Fibroblast of skin of left quadriceps (primary cell): ENCODE measurements at regions not wholly inside any gene's neighbourhood (a gene's known extent, or its start where the extent isn't known, plus 50 kb on each side); places are given as distances from the start of the nearest gene placed in this dataset.
A peak's percentile ranks its signal among the peaks of the same experiment; 100 is the strongest.

Experiments
- DNase-seq, 2 experiments: peaks; one replicate each; pipeline ENCODE4 v3.0.0-alpha.2; 2013; ENCODE audit warnings: low read depth in 2 of 2

DNA sequence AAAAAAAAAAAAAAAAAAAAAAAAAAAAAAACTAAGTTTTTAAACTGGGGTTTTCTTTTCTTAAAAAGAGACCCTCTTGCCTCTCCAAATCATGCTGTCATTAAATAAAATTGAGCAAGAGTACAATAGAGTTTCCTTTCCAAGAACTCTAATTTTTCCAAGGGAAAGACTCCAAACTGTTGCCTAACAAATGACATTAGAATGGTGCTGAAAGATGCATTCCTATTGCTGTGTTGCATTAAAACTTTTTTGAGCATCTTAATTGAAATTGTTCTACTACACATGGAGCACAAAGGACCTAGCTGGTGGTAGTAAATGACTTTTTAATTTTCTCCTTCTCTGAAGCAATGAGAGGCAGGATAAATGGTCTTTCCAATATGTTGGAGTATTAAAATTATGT lies 469.1 kb upstream of the ARHGEF26 start:
- no peak for DNase-seq

- no peak for DNase-seq
These were observed 464.1 kb upstream of the ARHGEF26 start for GRCh38 chr3:153657046-153657445.

DNA sequence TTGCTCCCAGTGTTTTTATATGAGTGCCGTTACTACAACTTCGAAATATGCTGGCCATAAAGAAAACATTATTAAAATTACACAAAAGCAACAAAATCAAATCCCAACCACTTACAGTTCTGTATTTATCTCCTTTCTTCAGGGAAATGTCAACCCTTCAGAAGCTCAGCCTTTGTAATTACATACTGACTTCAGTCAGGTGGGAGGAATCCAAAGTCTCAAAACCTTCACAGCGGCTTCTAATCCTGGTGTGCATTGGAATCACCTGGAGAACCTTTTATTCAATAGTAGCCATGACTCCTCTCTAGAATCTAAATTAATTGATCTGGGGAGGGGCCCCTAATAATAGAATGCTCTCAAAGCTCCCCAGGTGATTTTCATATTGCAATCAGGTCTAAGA lies 463.7 kb upstream of the ARHGEF26 start:
- DNase-seq: no peak

DNA sequence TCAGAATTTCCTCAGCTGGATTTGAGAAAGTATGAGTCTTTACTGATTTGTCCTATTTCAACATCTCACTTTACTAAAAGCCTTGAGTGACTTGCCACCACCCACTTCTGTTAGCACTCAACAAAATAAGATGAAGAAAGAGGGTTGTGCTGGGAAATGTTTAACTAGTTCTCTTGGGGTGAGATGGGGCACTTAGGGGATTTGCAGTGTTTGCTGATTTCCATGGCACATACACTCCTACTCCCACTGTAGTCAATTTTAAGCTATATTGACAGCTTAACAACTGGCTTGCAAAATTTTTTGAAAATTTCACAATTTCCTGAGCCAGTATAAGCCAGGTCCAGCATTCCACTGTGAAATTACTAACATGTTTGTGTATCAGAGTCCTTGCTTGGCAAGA lies 463.1 kb upstream of the ARHGEF26 start:
- peak; percentile 22 to 26 for DNase-seq

DNA sequence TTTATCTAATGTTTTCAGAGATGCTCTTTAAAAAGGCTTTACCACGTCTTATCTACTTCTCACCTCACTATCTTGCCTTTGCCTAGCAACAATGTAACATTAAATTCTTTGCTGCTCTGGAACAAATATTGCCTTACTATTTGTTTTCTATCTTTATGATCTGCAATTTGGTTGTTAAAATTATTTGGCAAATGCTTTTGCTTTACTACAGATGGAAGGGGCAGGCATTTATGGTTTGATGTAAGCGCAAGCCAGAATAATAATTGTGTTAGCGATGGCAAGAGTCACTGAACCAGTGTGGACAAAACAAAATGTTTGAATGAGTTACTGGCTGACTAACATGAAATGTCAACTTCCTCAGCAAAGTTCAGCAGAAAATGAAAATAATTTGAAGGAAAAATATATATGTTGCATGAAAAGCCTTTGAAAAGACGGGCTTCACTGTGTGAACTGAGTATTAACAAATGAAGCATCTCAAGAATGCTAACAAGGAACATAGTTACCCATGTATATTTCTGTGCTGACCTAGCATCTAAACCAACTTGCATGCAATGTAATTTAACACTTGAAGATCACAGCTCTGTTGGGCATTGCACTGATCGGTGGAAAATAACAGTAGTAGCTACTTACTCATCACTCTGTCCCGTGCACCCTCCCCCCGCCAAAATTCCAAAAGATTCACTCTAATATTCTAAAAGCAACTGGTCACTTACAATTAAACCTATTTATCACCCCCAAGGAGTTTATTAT lies 454.0 kb upstream of the ARHGEF26 start:
- no peak for DNase-seq

- DNase-seq: no peak
These were observed 451.7 kb upstream of the ARHGEF26 start for GRCh38 chr3:153669527-153669926.

GRCh38 chr3:153670577-153670976 lies 450.6 kb upstream of the ARHGEF26 start:
- no peak for DNase-seq

- DNase-seq: no peak
These were observed 447.3 kb upstream of the ARHGEF26 start for GRCh38 chr3:153673853-153674252.

DNA sequence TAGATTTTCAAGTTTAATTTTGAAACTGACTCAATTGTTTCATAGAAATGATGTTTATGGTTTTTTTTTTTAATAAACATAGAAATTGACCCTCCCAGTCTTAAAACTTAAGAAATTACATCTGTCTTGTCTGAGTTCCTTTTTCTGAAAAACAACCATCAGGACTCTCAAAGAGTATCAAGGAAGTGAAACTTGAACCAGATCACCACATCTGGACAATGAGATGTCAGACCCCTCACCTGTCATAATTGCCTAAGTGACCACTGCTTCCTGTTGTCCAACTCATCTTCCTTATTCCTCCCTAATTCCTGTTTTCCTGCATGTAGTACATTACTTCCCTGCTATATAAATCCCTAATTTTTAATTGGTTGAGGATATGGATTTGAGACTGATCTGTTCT lies 441.5 kb upstream of the ARHGEF26 start:
- DNase-seq: no peak

DNA sequence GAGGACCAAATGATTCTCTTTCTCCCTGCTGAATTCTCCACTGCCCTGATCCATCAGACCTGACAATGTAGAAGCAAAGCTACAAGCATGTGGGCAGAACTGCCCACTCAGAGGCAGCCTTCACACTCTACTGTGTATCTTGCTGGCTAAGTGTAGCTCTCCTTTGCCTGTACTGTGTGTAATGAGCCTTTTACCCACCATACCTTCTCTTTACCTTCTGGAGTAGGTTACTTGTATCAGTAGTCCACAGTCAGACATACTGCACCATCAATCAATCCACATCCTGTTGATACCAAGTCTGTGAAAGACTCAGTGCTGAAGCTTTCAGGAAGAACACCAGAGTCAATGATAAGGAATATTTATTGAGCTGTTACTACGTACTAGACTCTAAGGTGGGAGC lies 440.7 kb upstream of the ARHGEF26 start:
- no peak for DNase-seq

GRCh38 chr3:153681057-153681456 lies 440.1 kb upstream of the ARHGEF26 start:
- no peak for DNase-seq

- no peak for DNase-seq
These were observed 432.7 kb upstream of the ARHGEF26 start for GRCh38 chr3:153688301-153689120.

DNA sequence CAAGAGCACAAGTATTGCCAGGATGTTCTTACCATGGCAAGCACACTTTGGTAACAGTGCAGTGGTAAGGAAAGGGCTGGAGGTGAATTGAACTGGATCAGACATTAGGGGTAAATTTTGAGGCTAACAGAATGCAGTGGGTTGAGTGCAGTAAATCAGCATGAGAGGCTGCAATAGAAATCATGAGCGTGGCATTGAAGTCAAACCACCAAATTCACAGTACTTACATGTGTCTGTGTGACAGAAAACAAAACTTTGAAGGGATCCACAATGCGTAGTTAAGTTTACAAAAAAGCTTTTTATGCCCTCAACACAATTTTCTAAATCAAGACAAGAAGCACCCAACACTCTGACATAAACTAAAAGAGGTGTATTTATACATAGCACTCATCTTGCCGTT lies 428.0 kb upstream of the ARHGEF26 start:
- no peak for DNase-seq

DNA sequence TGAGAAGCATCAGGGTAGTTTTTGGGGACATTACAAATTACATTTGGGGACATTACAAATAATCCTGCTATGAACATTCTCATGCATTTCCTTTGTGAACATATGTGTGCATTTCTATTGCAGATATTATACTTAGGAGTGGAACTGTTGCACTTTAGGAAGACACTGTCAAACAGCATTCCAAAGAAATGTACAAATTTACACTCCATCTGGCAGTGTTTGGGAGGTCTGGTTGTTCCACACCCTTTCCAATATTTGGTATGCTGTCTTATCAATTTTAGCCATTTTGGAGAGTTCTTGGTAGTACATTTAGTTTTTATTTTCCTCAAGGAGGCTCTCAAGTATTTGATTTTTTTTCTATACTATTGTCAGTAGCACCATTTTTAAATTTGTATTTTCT lies 419.1 kb upstream of the ARHGEF26 start:
- DNase-seq: no peak

- no peak for DNase-seq
These were observed 417.1 kb upstream of the ARHGEF26 start for GRCh38 chr3:153704115-153704514.

GRCh38 chr3:153706706-153707105 lies 414.5 kb upstream of the ARHGEF26 start:
- no peak for DNase-seq

DNA sequence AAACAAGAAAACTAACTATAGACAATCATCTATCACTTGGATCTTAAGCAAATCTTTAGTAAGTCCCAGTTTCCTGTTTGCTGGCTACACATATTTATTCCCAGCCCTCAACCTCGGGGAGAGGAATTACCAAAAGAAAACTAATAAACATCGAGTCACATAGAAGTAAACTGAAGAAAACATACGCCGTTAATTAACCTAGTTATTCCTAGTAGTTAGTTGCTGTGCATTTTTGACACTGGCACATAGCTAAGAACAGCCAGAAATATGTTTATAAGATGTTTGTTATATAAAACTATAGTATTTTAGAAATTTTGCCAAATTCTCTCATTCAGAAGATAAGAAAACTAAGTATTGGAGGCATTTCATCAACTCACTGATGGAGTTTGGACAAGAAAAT lies 407.2 kb upstream of the ARHGEF26 start:
- DNase-seq: no peak

- DNase-seq: no peak
These were observed 406.5 kb upstream of the ARHGEF26 start for GRCh38 chr3:153714588-153715290.

DNA sequence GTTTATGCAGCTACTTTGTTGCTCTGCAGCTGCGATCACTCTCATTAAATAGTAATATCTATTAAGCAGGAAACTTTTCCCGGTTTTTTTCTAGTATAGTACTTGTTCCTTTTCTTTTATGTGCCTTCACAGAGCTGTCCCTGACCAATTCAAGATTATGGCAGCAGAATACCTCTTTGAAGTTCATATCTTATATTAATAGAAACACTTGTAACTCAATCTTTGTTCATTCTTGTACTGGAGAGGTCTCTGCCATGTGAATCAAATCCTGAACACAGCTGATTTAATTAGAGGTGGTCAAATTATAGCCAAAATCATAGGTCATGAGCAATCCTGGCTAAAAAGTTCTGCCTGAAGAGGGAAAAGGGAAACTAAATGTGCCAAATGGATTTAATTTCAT lies 399.0 kb upstream of the ARHGEF26 start:
- no peak for DNase-seq

GRCh38 chr3:153731071-153731470 lies 390.1 kb upstream of the ARHGEF26 start:
- DNase-seq: no peak

GRCh38 chr3:153734777-153735551 lies 386.2 kb upstream of the ARHGEF26 start:
- no peak for DNase-seq

- DNase-seq: no peak
These were observed 381.1 kb upstream of the ARHGEF26 start for GRCh38 chr3:153740109-153740508.
